ENCODE measurements at regions not wholly inside any gene's neighbourhood (a gene's known extent, or its start where the extent isn't known, plus 50 kb on each side); places are given as distances from the start of the nearest gene placed in this dataset.

- H3K9me3 ChIP-seq (ENCODE audit: insufficient read depth, low read depth, low read length), result no peaks in the 10 kb centered on the region
- no peak overlapping the region for H2BK12ac ChIP-seq (ENCODE audit: low read length)
- H2BK120ac ChIP-seq (ENCODE audit: insufficient read depth, low read length, poor library complexity), result no peak overlapping the region
- no peak overlapping the region for H3K4me2 ChIP-seq (ENCODE audit: low read length)
- H3K14ac ChIP-seq (ENCODE audit: low read length), result no peak overlapping the region
- H3K9ac ChIP-seq (ENCODE audit: low read length), result no peak overlapping the region
- no peak overlapping the region for H3K4me3 ChIP-seq (ENCODE audit: low read depth, low read length)
- 100% methylated on average over 1 of the region's 3 CpGs for WGBS (ENCODE audit: extremely low coverage, insufficient coverage, insufficient read length)
- H3K18ac ChIP-seq (ENCODE audit: low read length), result no peak overlapping the region
- H3K79me2 ChIP-seq (ENCODE audit: control insufficient read depth, insufficient read depth, low read length, poor library complexity), result no peaks in the 10 kb centered on the region
- no peak overlapping the region for H2BK5ac ChIP-seq (ENCODE audit: low read depth, low read length, poor library complexity)
- H2AFZ ChIP-seq (ENCODE audit: insufficient read depth, low read length, poor library complexity), result no peak overlapping the region
- no peak overlapping the region for H4K91ac ChIP-seq (ENCODE audit: low read depth, low read length)
- no peak overlapping the region for H3K23ac ChIP-seq (ENCODE audit: low read length)
- no peak overlapping the region for H4K12ac ChIP-seq (ENCODE audit: low read depth, low read length)
- H3K79me1 ChIP-seq (ENCODE audit: low read length), result peaks cover 2% of the 10 kb centered on the region
- H4K8ac ChIP-seq (ENCODE audit: low read depth, low read length), result no peak overlapping the region
- no peak overlapping the region for H3K4ac ChIP-seq (ENCODE audit: low read depth, low read length)
- H3K27me3 ChIP-seq (ENCODE audit: insufficient read depth, low read length), result no peaks in the 10 kb centered on the region
- H3K27ac ChIP-seq (ENCODE audit: low read depth, low read length), result no peak overlapping the region
- no peak overlapping the region for H2AK5ac ChIP-seq (ENCODE audit: low read length)
- DNase-seq, result no peak
- H3K4me1 ChIP-seq (ENCODE audit: control insufficient read depth in 1 of 2, insufficient read depth in 2 of 2, low read length in 2 of 2), result peaks cover 0 to 3% of the 10 kb centered on the region in 2 experiments
- no peaks in the 10 kb centered on the region for H3K36me3 ChIP-seq (ENCODE audit: control insufficient read depth in 1 of 2, insufficient read depth in 2 of 2, low read length in 2 of 2)
Measured at GRCh38 chr10:10791869-10792268, 225.8 kb upstream of the CELF2 start.

- peak overlapping the region; percentile 49 for H3K4me2 ChIP-seq (ENCODE audit: low read length)
- no peak overlapping the region for H3K4me3 ChIP-seq (ENCODE audit: low read depth, low read length)
- H3K27me3 ChIP-seq (ENCODE audit: insufficient read depth, low read length), result no peaks in the 10 kb centered on the region
- H3K14ac ChIP-seq (ENCODE audit: low read length), result no peak overlapping the region
- DNase-seq, result peak in 1 of 2 donors; percentile 4
- no peaks in the 10 kb centered on the region for H3K9me3 ChIP-seq (ENCODE audit: insufficient read depth, low read depth, low read length)
- H2BK120ac ChIP-seq (ENCODE audit: insufficient read depth, low read length, poor library complexity), result no peak overlapping the region
- peaks cover 2% of the 10 kb centered on the region for H3K79me1 ChIP-seq (ENCODE audit: low read length)
- H3K18ac ChIP-seq (ENCODE audit: low read length), result no peak overlapping the region
- no peak overlapping the region for H2BK5ac ChIP-seq (ENCODE audit: low read depth, low read length, poor library complexity)
- WGBS (ENCODE audit: extremely low coverage, insufficient coverage, insufficient read length), result no CpG with 5 or more reads among the region's 3 CpGs
- H2AFZ ChIP-seq (ENCODE audit: insufficient read depth, low read length, poor library complexity), result no peak overlapping the region
- H3K23ac ChIP-seq (ENCODE audit: low read length), result no peak overlapping the region
- no peak overlapping the region for H4K91ac ChIP-seq (ENCODE audit: low read depth, low read length)
- no peak overlapping the region for H2AK5ac ChIP-seq (ENCODE audit: low read length)
- no peak overlapping the region for H4K8ac ChIP-seq (ENCODE audit: low read depth, low read length)
- H3K4me1 ChIP-seq (ENCODE audit: control insufficient read depth in 1 of 2, insufficient read depth in 2 of 2, low read length in 2 of 2), result peaks cover 2 to 5% of the 10 kb centered on the region in 2 experiments
- no peaks in the 10 kb centered on the region for H3K79me2 ChIP-seq (ENCODE audit: control insufficient read depth, insufficient read depth, low read length, poor library complexity)
- no peaks in the 10 kb centered on the region for H3K36me3 ChIP-seq (ENCODE audit: control insufficient read depth in 1 of 2, insufficient read depth in 2 of 2, low read length in 2 of 2)
- H3K27ac ChIP-seq (ENCODE audit: low read depth, low read length), result peak overlapping the region; percentile 69
- H4K12ac ChIP-seq (ENCODE audit: low read depth, low read length), result no peak overlapping the region
- no peak overlapping the region for H3K9ac ChIP-seq (ENCODE audit: low read length)
- H3K4ac ChIP-seq (ENCODE audit: low read depth, low read length), result no peak overlapping the region
- no peak overlapping the region for H2BK12ac ChIP-seq (ENCODE audit: low read length)
Measured at GRCh38 chr10:10792681-10793080, 225.0 kb upstream of the CELF2 start.

- Histone ChIP-seq H2AFZ (ENCODE audit: insufficient read depth, low read length, poor library complexity) (no peak overlapping the region), H4K91ac (ENCODE audit: low read depth, low read length) (no peak overlapping the region), H3K4me2 (ENCODE audit: low read length) (no peak overlapping the region), H3K4me3 (ENCODE audit: low read depth, low read length) (no peak overlapping the region), H3K4me1 (ENCODE audit: control insufficient read depth in 1 of 2, insufficient read depth in 2 of 2, low read length in 2 of 2) (peaks cover 6 to 8% of the 10 kb centered on the region in 2 experiments), H3K27ac (ENCODE audit: low read depth, low read length) (no peak overlapping the region), H3K23ac (ENCODE audit: low read length) (no peak overlapping the region), H4K8ac (ENCODE audit: low read depth, low read length) (no peak overlapping the region), H3K18ac (ENCODE audit: low read length) (no peak overlapping the region), H2BK120ac (ENCODE audit: insufficient read depth, low read length, poor library complexity) (no peak overlapping the region), H3K79me1 (ENCODE audit: low read length) (peaks cover 2% of the 10 kb centered on the region), H3K14ac (ENCODE audit: low read length) (no peak overlapping the region), H2BK12ac (ENCODE audit: low read length) (no peak overlapping the region), H3K79me2 (ENCODE audit: control insufficient read depth, insufficient read depth, low read length, poor library complexity) (no peaks in the 10 kb centered on the region), H3K36me3 (ENCODE audit: control insufficient read depth in 1 of 2, insufficient read depth in 2 of 2, low read length in 2 of 2) (no peaks in the 10 kb centered on the region), H3K9me3 (ENCODE audit: insufficient read depth, low read depth, low read length) (no peaks in the 10 kb centered on the region), H2BK5ac (ENCODE audit: low read depth, low read length, poor library complexity) (no peak overlapping the region), H3K9ac (ENCODE audit: low read length) (no peak overlapping the region), H2AK5ac (ENCODE audit: low read length) (no peak overlapping the region), H3K4ac (ENCODE audit: low read depth, low read length) (no peak overlapping the region), H4K12ac (ENCODE audit: low read depth, low read length) (no peak overlapping the region), H3K27me3 (ENCODE audit: insufficient read depth, low read length) (no peaks in the 10 kb centered on the region)
- no CpG with 5 or more reads among the region's 8 CpGs for WGBS (ENCODE audit: extremely low coverage, insufficient coverage, insufficient read length)
- peak in 1 of 2 donors; percentile 4 for DNase-seq
Measured at GRCh38 chr10:10794046-10794445, 223.6 kb upstream of the CELF2 start.

GRCh38 chr10:10794791-10795191 lies 222.9 kb upstream of the CELF2 start:
- no peak overlapping the region for H4K12ac ChIP-seq (ENCODE audit: low read depth, low read length)
- DNase-seq, result no peak
- H3K79me2 ChIP-seq (ENCODE audit: control insufficient read depth, insufficient read depth, low read length, poor library complexity), result no peaks in the 10 kb centered on the region
- no peaks in the 10 kb centered on the region for H3K27me3 ChIP-seq (ENCODE audit: insufficient read depth, low read length)
- H3K9me3 ChIP-seq (ENCODE audit: insufficient read depth, low read depth, low read length), result no peaks in the 10 kb centered on the region
- H3K18ac ChIP-seq (ENCODE audit: low read length), result no peak overlapping the region
- no peak overlapping the region for H3K27ac ChIP-seq (ENCODE audit: low read depth, low read length)
- H3K36me3 ChIP-seq (ENCODE audit: control insufficient read depth in 1 of 2, insufficient read depth in 2 of 2, low read length in 2 of 2), result no peaks in the 10 kb centered on the region
- peaks cover 6 to 8% of the 10 kb centered on the region in 2 experiments for H3K4me1 ChIP-seq (ENCODE audit: control insufficient read depth in 1 of 2, insufficient read depth in 2 of 2, low read length in 2 of 2)
- no peak overlapping the region for H2BK120ac ChIP-seq (ENCODE audit: insufficient read depth, low read length, poor library complexity)
- no CpG with 5 or more reads among the region's 5 CpGs for WGBS (ENCODE audit: extremely low coverage, insufficient coverage, insufficient read length)
- H2BK12ac ChIP-seq (ENCODE audit: low read length), result no peak overlapping the region
- no peak overlapping the region for H3K4ac ChIP-seq (ENCODE audit: low read depth, low read length)
- H4K91ac ChIP-seq (ENCODE audit: low read depth, low read length), result no peak overlapping the region
- no peak overlapping the region for H3K9ac ChIP-seq (ENCODE audit: low read length)
- H2AK5ac ChIP-seq (ENCODE audit: low read length), result no peak overlapping the region
- no peak overlapping the region for H4K8ac ChIP-seq (ENCODE audit: low read depth, low read length)
- H3K79me1 ChIP-seq (ENCODE audit: low read length), result peaks cover 2% of the 10 kb centered on the region
- H3K14ac ChIP-seq (ENCODE audit: low read length), result no peak overlapping the region
- H3K23ac ChIP-seq (ENCODE audit: low read length), result no peak overlapping the region
- no peak overlapping the region for H3K4me3 ChIP-seq (ENCODE audit: low read depth, low read length)
- no peak overlapping the region for H2BK5ac ChIP-seq (ENCODE audit: low read depth, low read length, poor library complexity)
- H2AFZ ChIP-seq (ENCODE audit: insufficient read depth, low read length, poor library complexity), result no peak overlapping the region
- H3K4me2 ChIP-seq (ENCODE audit: low read length), result no peak overlapping the region
